ENCODE measurements at regions not wholly inside any gene's neighbourhood (a gene's known extent, or its start where the extent isn't known, plus 50 kb on each side); places are given as distances from the start of the nearest gene placed in this dataset.

GRCh38 chr12:75635606-75636444 is 124.4 kb upstream of the KRR1 start (continued):
- TF ChIP-seq ZNF18 (CRISPR knock-in tag; IDR thresholded peaks at IDR 0.05; ENCODE audit: insufficient replicate concordance) (no peak), ZBTB10 (CRISPR knock-in tag; IDR thresholded peaks at IDR 0.05; ENCODE audit: borderline replicate concordance) (no peak; the same call in 1 of the 2 replicates), ZNF318 (CRISPR knock-in tag; IDR thresholded peaks at IDR 0.05) (no peak), ZNF441 (CRISPR knock-in tag; IDR thresholded peaks at IDR 0.05; ENCODE audit: borderline replicate concordance) (no peak), ISX (CRISPR knock-in tag; conservative IDR thresholded peaks at IDR 0.05) (no peak), ARHGAP35 (CRISPR knock-in tag; IDR thresholded peaks at IDR 0.05; ENCODE audit: borderline replicate concordance) (no peak), RAD21 (CRISPR knock-in tag; IDR thresholded peaks at IDR 0.05) (no peak), ZNF577 (CRISPR knock-in tag; IDR thresholded peaks at IDR 0.05; ENCODE audit: borderline replicate concordance, low read depth) (no peak), ZNF776 (CRISPR knock-in tag; IDR thresholded peaks at IDR 0.05) (no peak), ZIK1 (CRISPR knock-in tag; IDR thresholded peaks at IDR 0.05; ENCODE audit: borderline replicate concordance, low read depth) (peak; percentile 38; the same call in 1 of the 2 replicates), RFXAP (CRISPR knock-in tag; IDR thresholded peaks at IDR 0.05; ENCODE audit: borderline replicate concordance) (no peak), CHCHD3 (CRISPR knock-in tag; IDR thresholded peaks at IDR 0.05) (no peak), ZMYM4 (CRISPR knock-in tag; IDR thresholded peaks at IDR 0.05) (peak; percentile 69; the same call in 1 of the 2 replicates), MATR3 (CRISPR knock-in tag; IDR thresholded peaks at IDR 0.05) (no peak), KAT8 (CRISPR knock-in tag; IDR thresholded peaks at IDR 0.05) (peak; percentile 14; the same call in 1 of the 2 replicates), MTA3 (CRISPR knock-in tag; IDR thresholded peaks at IDR 0.05) (no peak), ESRRA (CRISPR knock-in tag; IDR thresholded peaks at IDR 0.05; ENCODE audit: low read depth) (no peak)
